GM12864 (cell line): ENCODE measurements at regions not wholly inside any gene's neighbourhood (a gene's known extent, or its start where the extent isn't known, plus 50 kb on each side); places are given as distances from the start of the nearest gene placed in this dataset.
"Not testable (repeated sequence)": the region's sequence is repeated elsewhere in the genome, so short reads cannot be mapped to it uniquely, and the experiment has no call there.

ENCODE experiments used
- DNase-seq: peaks from one replicate; pipeline ENCODE4 v3.0.0-alpha.2; 2011; ENCODE audit warnings: low read depth
- H3K4me3 ChIP-seq: 2 replicates; pipeline ENCODE4 v1.5.1; 2011; ENCODE audit warnings: mild to moderate bottlenecking, low read depth, low read length, control low read depth
- CTCF ChIP-seq: IDR thresholded peaks from 2 replicates; pipeline ENCODE4 v1.5.1; 2011; ENCODE audit warnings: low read depth, mild to moderate bottlenecking, moderate library complexity, low read length, control low read depth, inconsistent platforms; ENCODE audit errors: missing control alignments

- DNase-seq, result no peak
- H3K4me3 ChIP-seq, result no peak overlapping the region
- TF ChIP-seq CTCF, result no peak
Observed at GRCh38 chr9:129544761-129545160, 76.1 kb downstream of the C9orf50 start.

GRCh38 chr9:129542741-129543140 is 78.2 kb downstream of the C9orf50 start:
- no peak overlapping the region for H3K4me3 ChIP-seq
- no peak for TF ChIP-seq CTCF
- no peak for DNase-seq

- no peak for DNase-seq
- TF ChIP-seq CTCF, result no peak
- H3K4me3 ChIP-seq, result no peak overlapping the region
Observed at GRCh38 chr9:129541270-129541669, 79.6 kb downstream of the C9orf50 start.

- no peak for TF ChIP-seq CTCF
- H3K4me3 ChIP-seq, result no peak overlapping the region
- DNase-seq, result no peak
Observed at GRCh38 chr9:129539446-129539845, 81.5 kb downstream of the C9orf50 start.

- not testable (repeated sequence) for H3K4me3 ChIP-seq, DNase-seq
Observed at GRCh38 chr9:129531860-129532402, 89.0 kb downstream of the C9orf50 start.

- not testable (repeated sequence) for DNase-seq, H3K4me3 ChIP-seq
Observed at GRCh38 chr9:129527955-129528354, 92.9 kb downstream of the C9orf50 start.

- no peak for TF ChIP-seq CTCF
- DNase-seq, result no peak
- no peak overlapping the region for H3K4me3 ChIP-seq
Observed at GRCh38 chr9:129525656-129526196, 95.2 kb downstream of the C9orf50 start.

- no peak for TF ChIP-seq CTCF
- no peak overlapping the region for H3K4me3 ChIP-seq
- DNase-seq, result no peak
Observed at GRCh38 chr9:129524582-129525270, 96.2 kb downstream of the C9orf50 start.
